ENCODE measurements at regions not wholly inside any gene's neighbourhood (a gene's known extent, or its start where the extent isn't known, plus 50 kb on each side); places are given as distances from the start of the nearest gene placed in this dataset.
"Not testable (repeated sequence)": the region's sequence is repeated elsewhere in the genome, so short reads cannot be mapped to it uniquely, and the experiment has no call there.

GRCh38 chr15:95765161-95765560 lies 565.3 kb upstream of the NR2F2 start:
- no peak overlapping the region for H3K4me3 ChIP-seq (ENCODE audit: low read length)
- H3K9me3 ChIP-seq (ENCODE audit: low read length): peaks cover 15% of the 10 kb centered on the region
- H3K9me2 ChIP-seq (replicated peaks; ENCODE audit: insufficient read depth, low read length): no peaks in the 10 kb centered on the region

DNA sequence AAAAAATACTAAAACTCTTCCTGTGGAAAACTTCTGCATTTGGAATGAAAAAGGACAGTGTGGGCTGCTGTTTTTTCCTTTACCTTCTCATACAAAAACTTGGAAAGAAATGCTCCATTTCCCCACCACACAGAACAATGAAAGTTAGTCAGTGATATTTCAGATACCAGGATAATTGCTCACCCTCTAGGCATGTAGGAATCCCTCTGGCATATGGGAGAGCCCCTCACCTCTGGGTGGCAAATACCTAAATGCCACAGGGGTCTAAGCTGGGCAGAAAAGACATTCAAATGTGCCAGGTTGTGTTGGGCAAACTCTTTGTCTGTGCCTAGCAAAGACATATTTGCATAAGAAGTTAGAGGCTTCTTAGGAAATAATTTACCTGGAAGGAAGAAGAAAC lies 560.3 kb upstream of the NR2F2 start:
- Histone ChIP-seq H3K27me3 (ENCODE audit: low read length) (no peaks in the 10 kb centered on the region), H2AFZ (ENCODE audit: low read length) (no peak overlapping the region), H4K20me1 (ENCODE audit: insufficient read depth, low read depth, low read length) (no peaks in the 10 kb centered on the region), H3K9ac (ENCODE audit: low read length) (no peak overlapping the region), H3K9me3 (ENCODE audit: low read length) (peaks cover 31% of the 10 kb centered on the region), H3K4me2 (ENCODE audit: low read depth, low read length, poor library complexity, severe bottlenecking) (no peak overlapping the region), H3K79me2 (ENCODE audit: low read length) (no peaks in the 10 kb centered on the region), H3K27ac (ENCODE audit: low read length) (no peak overlapping the region), H3K4me1 (ENCODE audit: low read length) (no peaks in the 10 kb centered on the region), H3K9me2 (replicated peaks; ENCODE audit: insufficient read depth, low read length) (no peaks in the 10 kb centered on the region), H3K36me3 (ENCODE audit: insufficient read depth, low read length) (no peaks in the 10 kb centered on the region), H3K4me3 (ENCODE audit: low read length) (no peak overlapping the region)
- DNase-seq: no peak

More at GRCh38 chr15:95765161-95765560, 565.3 kb upstream of the NR2F2 start:
- Histone ChIP-seq H3K4me1 (ENCODE audit: low read length) (no peaks in the 10 kb centered on the region), H3K27me3 (ENCODE audit: low read length) (no peaks in the 10 kb centered on the region), H3K27ac (ENCODE audit: low read length) (no peak overlapping the region), H2AFZ (ENCODE audit: low read length) (no peak overlapping the region), H3K9ac (ENCODE audit: low read length) (no peak overlapping the region), H3K36me3 (ENCODE audit: insufficient read depth, low read length) (no peaks in the 10 kb centered on the region), H4K20me1 (ENCODE audit: insufficient read depth, low read depth, low read length) (no peaks in the 10 kb centered on the region), H3K4me2 (ENCODE audit: low read depth, low read length, poor library complexity, severe bottlenecking) (no peak overlapping the region), H3K79me2 (ENCODE audit: low read length) (no peaks in the 10 kb centered on the region)
- no peak for DNase-seq

- no peaks in the 10 kb centered on the region for H3K27me3 ChIP-seq (ENCODE audit: low read length)
- no peak overlapping the region for H3K9ac ChIP-seq (ENCODE audit: low read length)
- no peak overlapping the region for H3K4me3 ChIP-seq (ENCODE audit: low read length)
- no peaks in the 10 kb centered on the region for H3K79me2 ChIP-seq (ENCODE audit: low read length)
- H3K9me3 ChIP-seq (ENCODE audit: low read length): peaks cover 38% of the 10 kb centered on the region
- no peak for DNase-seq
- no peak overlapping the region for H3K4me2 ChIP-seq (ENCODE audit: low read depth, low read length, poor library complexity, severe bottlenecking)
- no peak overlapping the region for H3K27ac ChIP-seq (ENCODE audit: low read length)
- no peaks in the 10 kb centered on the region for H3K4me1 ChIP-seq (ENCODE audit: low read length)
- H4K20me1 ChIP-seq (ENCODE audit: insufficient read depth, low read depth, low read length): no peaks in the 10 kb centered on the region
- H3K9me2 ChIP-seq (replicated peaks; ENCODE audit: insufficient read depth, low read length): no peaks in the 10 kb centered on the region
- no peaks in the 10 kb centered on the region for H3K36me3 ChIP-seq (ENCODE audit: insufficient read depth, low read length)
- no peak overlapping the region for H2AFZ ChIP-seq (ENCODE audit: low read length)
Observed at GRCh38 chr15:95772982-95773381, 557.5 kb upstream of the NR2F2 start.

DNA sequence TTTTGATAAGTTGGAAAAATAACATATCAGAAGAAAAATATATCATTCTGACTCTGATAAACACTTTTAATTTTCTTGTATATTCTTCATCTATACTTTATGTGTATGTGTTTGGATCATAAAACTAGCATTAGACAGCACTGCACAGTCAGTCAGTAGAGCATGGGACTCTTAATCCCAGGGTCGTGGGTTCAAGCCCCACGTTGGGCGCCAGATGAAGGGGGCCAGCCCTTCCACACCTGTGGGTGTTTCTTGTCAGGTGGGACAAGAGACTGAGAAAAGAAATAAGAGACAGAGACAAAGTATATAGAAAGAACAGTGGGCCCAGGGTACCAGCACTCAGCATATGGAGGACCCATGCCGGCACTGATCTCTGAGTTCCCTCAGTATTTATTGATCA lies 546.0 kb upstream of the NR2F2 start:
- H3K4me2 ChIP-seq (ENCODE audit: low read depth, low read length, poor library complexity, severe bottlenecking): no peak overlapping the region
- H3K9me3 ChIP-seq (ENCODE audit: low read length): peaks cover 16% of the 10 kb centered on the region
- no peaks in the 10 kb centered on the region for H3K36me3 ChIP-seq (ENCODE audit: insufficient read depth, low read length)
- H3K4me1 ChIP-seq (ENCODE audit: low read length): no peaks in the 10 kb centered on the region
- no peaks in the 10 kb centered on the region for H4K20me1 ChIP-seq (ENCODE audit: insufficient read depth, low read depth, low read length)
- H3K9me2 ChIP-seq (replicated peaks; ENCODE audit: insufficient read depth, low read length): no peaks in the 10 kb centered on the region
- H3K4me3 ChIP-seq (ENCODE audit: low read length): no peak overlapping the region
- no peak overlapping the region for H3K27ac ChIP-seq (ENCODE audit: low read length)
- DNase-seq: no peak
- H2AFZ ChIP-seq (ENCODE audit: low read length): no peak overlapping the region
- H3K9ac ChIP-seq (ENCODE audit: low read length): no peak overlapping the region
- no peaks in the 10 kb centered on the region for H3K27me3 ChIP-seq (ENCODE audit: low read length)
- no peaks in the 10 kb centered on the region for H3K79me2 ChIP-seq (ENCODE audit: low read length)

DNA sequence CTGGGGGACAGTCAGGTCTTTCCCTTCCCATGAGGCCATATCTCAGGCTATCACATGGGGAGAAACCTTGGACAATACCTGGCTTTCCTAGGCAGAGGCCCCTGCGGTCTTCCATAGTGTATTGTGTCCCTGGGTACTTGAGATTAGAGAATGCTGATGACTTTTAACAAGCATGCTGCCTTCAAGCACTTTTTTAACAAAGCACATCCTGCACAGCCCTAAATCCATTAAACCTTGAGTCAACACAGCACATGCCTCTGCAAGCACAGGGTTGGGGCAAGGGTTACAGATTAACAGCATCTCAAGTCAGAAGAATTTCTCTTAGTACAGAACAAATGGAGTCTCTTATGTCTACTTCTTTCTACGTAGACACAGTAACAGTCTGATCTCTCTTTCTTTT lies 545.2 kb upstream of the NR2F2 start:
- H2AFZ ChIP-seq (ENCODE audit: low read length); H4K20me1 ChIP-seq (ENCODE audit: insufficient read depth, low read depth, low read length); H3K36me3 ChIP-seq (ENCODE audit: insufficient read depth, low read length); H3K4me2 ChIP-seq (ENCODE audit: low read depth, low read length, poor library complexity, severe bottlenecking); H3K9ac ChIP-seq (ENCODE audit: low read length); H3K4me3 ChIP-seq (ENCODE audit: low read length); H3K4me1 ChIP-seq (ENCODE audit: low read length); H3K79me2 ChIP-seq (ENCODE audit: low read length); DNase-seq; H3K27me3 ChIP-seq (ENCODE audit: low read length); H3K27ac ChIP-seq (ENCODE audit: low read length); H3K9me2 ChIP-seq (replicated peaks; ENCODE audit: insufficient read depth, low read length): not testable (repeated sequence)
- H3K9me3 ChIP-seq (ENCODE audit: low read length): peaks cover 18% of the 10 kb centered on the region

DNA sequence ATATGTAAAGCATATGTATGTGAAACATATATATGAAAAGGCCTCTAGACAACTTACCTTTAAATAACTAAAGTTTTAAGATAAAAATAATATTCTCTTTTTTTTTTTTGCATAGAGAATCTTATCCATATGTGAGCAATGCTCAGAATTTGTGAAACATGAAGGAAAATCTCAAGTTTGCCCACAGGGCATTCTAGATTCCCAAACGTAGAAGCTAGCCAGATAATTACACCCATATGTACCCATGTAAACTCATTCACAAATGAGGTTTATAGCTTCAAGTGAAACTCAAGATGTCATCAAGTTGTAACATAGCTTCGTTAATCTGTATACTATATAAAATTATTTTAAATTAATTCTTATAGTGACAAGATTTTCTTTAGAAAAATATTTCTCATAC lies 537.3 kb upstream of the NR2F2 start:
- H3K27ac ChIP-seq (ENCODE audit: low read length): no peak overlapping the region
- H2AFZ ChIP-seq (ENCODE audit: low read length): no peak overlapping the region
- H3K4me1 ChIP-seq (ENCODE audit: low read length): no peaks in the 10 kb centered on the region
- H3K4me3 ChIP-seq (ENCODE audit: low read length): no peak overlapping the region
- no peak overlapping the region for H3K4me2 ChIP-seq (ENCODE audit: low read depth, low read length, poor library complexity, severe bottlenecking)
- peaks cover 33% of the 10 kb centered on the region for H3K9me3 ChIP-seq (ENCODE audit: low read length)
- no peak for DNase-seq
- H3K9me2 ChIP-seq (replicated peaks; ENCODE audit: insufficient read depth, low read length): no peaks in the 10 kb centered on the region
- no peak overlapping the region for H3K9ac ChIP-seq (ENCODE audit: low read length)
- H3K36me3 ChIP-seq (ENCODE audit: insufficient read depth, low read length): no peaks in the 10 kb centered on the region
- H4K20me1 ChIP-seq (ENCODE audit: insufficient read depth, low read depth, low read length): no peaks in the 10 kb centered on the region
- H3K27me3 ChIP-seq (ENCODE audit: low read length): no peaks in the 10 kb centered on the region
- no peaks in the 10 kb centered on the region for H3K79me2 ChIP-seq (ENCODE audit: low read length)

- Histone ChIP-seq H3K9me2 (replicated peaks; ENCODE audit: insufficient read depth, low read length) (no peaks in the 10 kb centered on the region), H3K4me3 (ENCODE audit: low read length) (no peak overlapping the region), H3K27me3 (ENCODE audit: low read length) (no peaks in the 10 kb centered on the region), H3K36me3 (ENCODE audit: insufficient read depth, low read length) (no peaks in the 10 kb centered on the region), H4K20me1 (ENCODE audit: insufficient read depth, low read depth, low read length) (no peaks in the 10 kb centered on the region), H2AFZ (ENCODE audit: low read length) (no peak overlapping the region), H3K4me1 (ENCODE audit: low read length) (no peaks in the 10 kb centered on the region), H3K4me2 (ENCODE audit: low read depth, low read length, poor library complexity, severe bottlenecking) (no peak overlapping the region), H3K9me3 (ENCODE audit: low read length) (peaks cover 33% of the 10 kb centered on the region), H3K27ac (ENCODE audit: low read length) (no peak overlapping the region), H3K9ac (ENCODE audit: low read length) (no peak overlapping the region), H3K79me2 (ENCODE audit: low read length) (no peaks in the 10 kb centered on the region)
- no peak for DNase-seq
Observed at GRCh38 chr15:95795386-95795785, 535.1 kb upstream of the NR2F2 start.

GRCh38 chr15:95799286-95800200 lies 531.0 kb upstream of the NR2F2 start:
- Histone ChIP-seq H3K4me2 (ENCODE audit: low read depth, low read length, poor library complexity, severe bottlenecking) (no peak overlapping the region), H3K36me3 (ENCODE audit: insufficient read depth, low read length) (no peaks in the 10 kb centered on the region), H3K9me3 (ENCODE audit: low read length) (peaks cover 43% of the 10 kb centered on the region), H3K9ac (ENCODE audit: low read length) (no peak overlapping the region), H2AFZ (ENCODE audit: low read length) (no peak overlapping the region), H3K79me2 (ENCODE audit: low read length) (no peaks in the 10 kb centered on the region), H3K4me1 (ENCODE audit: low read length) (no peaks in the 10 kb centered on the region), H3K27ac (ENCODE audit: low read length) (no peak overlapping the region), H3K27me3 (ENCODE audit: low read length) (no peaks in the 10 kb centered on the region), H3K4me3 (ENCODE audit: low read length) (no peak overlapping the region), H4K20me1 (ENCODE audit: insufficient read depth, low read depth, low read length) (no peaks in the 10 kb centered on the region), H3K9me2 (replicated peaks; ENCODE audit: insufficient read depth, low read length) (no peaks in the 10 kb centered on the region)
- DNase-seq: no peak

All from Karpas-422 (cell line).